ENCODE measurements at regions not wholly inside any gene's neighbourhood (a gene's known extent, or its start where the extent isn't known, plus 50 kb on each side); places are given as distances from the start of the nearest gene placed in this dataset.

DNA sequence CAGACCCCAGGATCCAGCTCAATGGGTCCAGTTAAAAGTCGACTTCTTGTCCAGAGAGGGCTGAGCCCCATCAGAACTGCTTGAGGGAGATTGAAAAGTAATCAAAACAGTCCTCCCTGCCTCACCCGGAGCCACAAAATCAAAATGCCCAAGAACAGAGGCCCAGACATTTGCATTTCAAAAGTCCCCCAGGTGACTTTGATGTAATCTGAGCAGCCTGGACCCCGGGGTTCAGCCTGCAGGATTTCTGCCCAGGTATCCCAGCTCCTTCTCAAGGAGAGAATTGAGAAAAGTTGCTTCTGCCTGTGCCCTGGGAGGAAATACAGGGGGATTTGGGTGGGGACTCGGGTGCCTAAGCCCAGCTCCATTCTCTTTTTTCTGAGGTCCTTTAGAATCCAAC is 1385.0 kb downstream of the TBC1D22A start (continued):
- TF ChIP-seq ZNF687 (CRISPR knock-in tag; IDR thresholded peaks at IDR 0.05): no peak

GRCh38 chr22:48146426-48146825 is 1384.0 kb downstream of the TBC1D22A start:
- Histone ChIP-seq H3K9ac (ENCODE audit: insufficient read depth, low read depth, low read length) (no peak overlapping the region), H3K27me3 (ENCODE audit: control insufficient read depth in 1 of 2, insufficient read depth in 2 of 2, low read length in 2 of 2) (peaks cover 4 to 24% of the 10 kb centered on the region in 2 experiments; a peak in 4 of 5 replicates), H2AFZ (ENCODE audit: low read length) (no peak overlapping the region), H3K9me3 (ENCODE audit: low read length) (no peaks in the 10 kb centered on the region), H3K4me2 (ENCODE audit: low read depth, low read length) (no peak overlapping the region), H3K4me3 (replicated peaks in 1 of 3; ENCODE audit: insufficient read depth in 1 of 3, low read depth in 2 of 3, low read length in 3 of 3) (no peak overlapping the region), H3K4me1 (ENCODE audit: insufficient read depth, low read length) (no peaks in the 10 kb centered on the region), H3K27ac (ENCODE audit: extremely low read length, insufficient read depth, low read length) (no peak overlapping the region), H4K20me1 (ENCODE audit: insufficient read depth, low read length) (no peaks in the 10 kb centered on the region), H3K36me3 (replicated peaks in 1 of 2; ENCODE audit: control insufficient read depth in 1 of 2, insufficient read depth in 2 of 2, low read length in 2 of 2) (no peaks in the 10 kb centered on the region), H3K79me2 (ENCODE audit: insufficient read depth, low read length) (no peaks in the 10 kb centered on the region)
- ATAC-seq (no peak), FAIRE-seq (no peak), DNase-seq (ENCODE audit: low spot score) (no peak)
- intact Hi-C loops (cut with micrococcal nuclease; ENCODE audit: unreplicated experiment) (no loop called here), in situ Hi-C loops (cut with HindIII; ENCODE audit: extremely low pct_ligation_motif_present, low pct_unique_long_range_greater_than_20kb) (no loop called here)
- BruUV-seq (replicated peaks): no TSS peak
- TF ChIP-seq ZNF207 (IDR thresholded peaks at IDR 0.05; ENCODE audit: borderline replicate concordance) (no peak), ATF2 (CRISPR knock-in tag; IDR thresholded peaks at IDR 0.05) (no peak), ZNF441 (CRISPR knock-in tag; IDR thresholded peaks at IDR 0.05; ENCODE audit: borderline replicate concordance) (no peak), ZNF572 (CRISPR knock-in tag; IDR thresholded peaks at IDR 0.05) (no peak), SNRNP70 (IDR thresholded peaks at IDR 0.05; ENCODE audit: low read depth, low read length) (no peak), NPAS2 (CRISPR knock-in tag; IDR thresholded peaks at IDR 0.05; ENCODE audit: borderline replicate concordance) (no peak), MAX (IDR thresholded peaks at IDR 0.05) (no peak), BCL3 (CRISPR knock-in tag; IDR thresholded peaks at IDR 0.05) (no peak), KDM3A (CRISPR knock-in tag; IDR thresholded peaks at IDR 0.05; ENCODE audit: low read depth) (no peak), SOX6 (IDR thresholded peaks at IDR 0.05) (no peak), SOX6 (CRISPR knock-in tag; IDR thresholded peaks at IDR 0.05) (no peak), ZFP36 (IDR thresholded peaks at IDR 0.05; ENCODE audit: borderline replicate concordance, low read depth, low read length, partially characterized antibody) (no peak), TGIF2 (CRISPR knock-in tag; IDR thresholded peaks at IDR 0.05) (no peak), ZBTB3 (CRISPR knock-in tag; IDR thresholded peaks at IDR 0.05; ENCODE audit: borderline replicate concordance, low read depth) (no peak)
- TF ChIP-seq, protein P1, sequence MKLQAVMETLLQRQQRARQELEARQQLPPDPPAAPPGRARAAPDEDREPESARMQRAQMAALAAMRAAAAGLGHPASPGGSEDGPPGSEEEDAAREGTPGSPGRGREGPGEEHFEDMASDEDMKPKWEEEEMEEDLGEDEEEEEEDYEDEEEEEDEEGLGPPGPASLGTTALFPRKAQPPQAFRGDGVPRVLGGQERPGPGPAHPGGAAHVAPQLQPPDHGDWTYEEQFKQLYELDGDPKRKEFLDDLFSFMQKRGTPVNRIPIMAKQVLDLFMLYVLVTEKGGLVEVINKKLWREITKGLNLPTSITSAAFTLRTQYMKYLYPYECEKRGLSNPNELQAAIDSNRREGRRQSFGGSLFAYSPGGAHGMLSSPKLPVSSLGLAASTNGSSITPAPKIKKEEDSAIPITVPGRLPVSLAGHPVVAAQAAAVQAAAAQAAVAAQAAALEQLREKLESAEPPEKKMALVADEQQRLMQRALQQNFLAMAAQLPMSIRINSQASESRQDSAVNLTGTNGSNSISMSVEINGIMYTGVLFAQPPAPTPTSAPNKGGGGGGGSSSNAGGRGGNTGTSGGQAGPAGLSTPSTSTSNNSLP (IDR thresholded peaks at IDR 0.05; ENCODE audit: low read depth, low read length): no peak
- ChIA-PET CTCF (ENCODE audit: low intra/inter-chr PET ratio, low total read pairs) (no interaction called here), POLR2A (no interaction called here)
- 17% methylated on average over 6 of the region's 6 CpGs for whole genome bisulfite sequencing (ENCODE audit: low lambda C conversion rate)

Measured in HepG2 (cell line).